Activated T-cell treated with anti-CD3 and anti-CD28 coated beads, Interleukin-2, amount 50 U/mL, for 72 hours (primary cell): ENCODE measurements at regions not wholly inside any gene's neighbourhood (a gene's known extent, or its start where the extent isn't known, plus 50 kb on each side); places are given as distances from the start of the nearest gene placed in this dataset.
A peak's percentile ranks its signal among the peaks of the same experiment; 100 is the strongest.

Experiments
- ATAC-seq, 2 donors: fragments of 150-1000 bp; cut with Tn5 transposase; replicated peaks in 1 of 2; 2 replicates each; pipeline ENCODE4 v1.10.0; 2021; ENCODE audit warnings: moderate library complexity in 2 of 2, mild to moderate bottlenecking in 1 of 2
- DNase-seq, 2 donors: peaks; one replicate each; pipeline ENCODE4 v3.0.0; 2021 to 2022; ENCODE audit warnings: mixed read lengths in 1 of 2
- H3K27ac Mint-ChIP-seq: one replicate; pipeline ENCODE4 v1.8.0; 2022; ENCODE audit warnings: mild to moderate bottlenecking, moderate library complexity, mixed read lengths
- H3K27me3 Mint-ChIP-seq: one replicate; pipeline ENCODE4 v1.8.0; 2022; ENCODE audit warnings: low read depth, mixed read lengths
- H3K36me3 Mint-ChIP-seq, 2 donors: one replicate each; pipeline ENCODE4 v1.8.0; 2022; ENCODE audit warnings: mixed read lengths in 2 of 2, mild to moderate bottlenecking in 1 of 2; ENCODE audit not compliant: insufficient read depth in 2 of 2
- H3K4me1 Mint-ChIP-seq: one replicate; pipeline ENCODE4 v1.8.0; 2022; ENCODE audit warnings: low read depth, mixed read lengths
- H3K4me3 Mint-ChIP-seq, 2 donors: one replicate each; pipeline ENCODE4 v1.8.0; 2022; ENCODE audit warnings: mild to moderate bottlenecking in 2 of 2, mixed read lengths in 2 of 2, moderate library complexity in 2 of 2
- H3K9me3 Mint-ChIP-seq, 2 donors: one replicate each; pipeline ENCODE4 v1.8.0; 2022; ENCODE audit warnings: mixed read lengths in 2 of 2

DNA sequence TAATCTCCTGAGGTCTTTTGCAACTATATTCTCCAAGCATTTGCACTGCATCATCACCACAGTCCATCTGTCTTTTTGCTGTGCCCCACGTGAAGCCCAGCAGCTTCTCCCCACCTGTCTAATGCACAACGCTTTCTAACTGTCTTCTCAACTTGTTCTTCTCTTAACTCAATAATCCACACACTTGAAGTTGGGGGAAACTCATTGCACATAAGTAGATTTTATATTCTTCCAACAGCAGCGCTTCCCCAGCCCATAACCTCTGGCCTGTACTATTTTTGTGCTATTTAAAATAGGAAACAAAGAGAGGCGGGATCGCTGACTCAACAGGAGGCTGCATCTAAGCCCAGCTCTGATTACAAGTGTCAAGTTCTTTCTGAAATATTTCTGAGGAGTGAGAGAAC is 226.7 kb downstream of the GXYLT1 start:
- ATAC-seq, result no peak
- DNase-seq, result no peak
- no peak overlapping the region for H3K4me3 Mint-ChIP-seq
- no peaks in the 10 kb centered on the region for H3K36me3 Mint-ChIP-seq
- peaks cover 6% of the 10 kb centered on the region for H3K4me1 Mint-ChIP-seq
- peaks cover 18% of the 10 kb centered on the region for H3K27me3 Mint-ChIP-seq
- H3K9me3 Mint-ChIP-seq, result peaks cover 0 to 3% of the 10 kb centered on the region in 2 donors
- no peak overlapping the region for H3K27ac Mint-ChIP-seq

DNA sequence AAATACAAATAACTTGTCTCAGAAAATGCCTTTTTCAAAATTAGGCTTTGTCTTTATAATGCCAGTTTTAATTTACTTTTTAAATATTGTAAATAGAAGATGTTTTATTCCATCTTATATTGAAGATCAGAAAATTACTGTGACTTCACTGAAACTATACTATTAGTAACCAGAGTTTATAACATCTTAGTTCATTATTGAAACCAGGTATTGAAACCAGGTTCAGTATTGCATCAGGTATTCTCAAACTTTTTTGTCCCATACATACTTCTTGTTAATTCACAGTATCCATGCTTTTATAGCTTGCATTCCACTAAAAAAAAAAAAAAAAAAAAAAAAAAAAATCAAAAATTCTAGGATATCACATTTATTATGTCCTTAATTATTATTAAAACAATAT is 227.5 kb downstream of the GXYLT1 start:
- no peak for DNase-seq
- Mint-ChIP-seq H3K4me1 (peaks cover 6% of the 10 kb centered on the region), H3K36me3 (no peaks in the 10 kb centered on the region), H3K4me3 (no peak overlapping the region), H3K9me3 (peaks cover 0 to 3% of the 10 kb centered on the region in 2 donors), H3K27ac (no peak overlapping the region), H3K27me3 (peaks cover 18% of the 10 kb centered on the region)
- no peak for ATAC-seq

DNA sequence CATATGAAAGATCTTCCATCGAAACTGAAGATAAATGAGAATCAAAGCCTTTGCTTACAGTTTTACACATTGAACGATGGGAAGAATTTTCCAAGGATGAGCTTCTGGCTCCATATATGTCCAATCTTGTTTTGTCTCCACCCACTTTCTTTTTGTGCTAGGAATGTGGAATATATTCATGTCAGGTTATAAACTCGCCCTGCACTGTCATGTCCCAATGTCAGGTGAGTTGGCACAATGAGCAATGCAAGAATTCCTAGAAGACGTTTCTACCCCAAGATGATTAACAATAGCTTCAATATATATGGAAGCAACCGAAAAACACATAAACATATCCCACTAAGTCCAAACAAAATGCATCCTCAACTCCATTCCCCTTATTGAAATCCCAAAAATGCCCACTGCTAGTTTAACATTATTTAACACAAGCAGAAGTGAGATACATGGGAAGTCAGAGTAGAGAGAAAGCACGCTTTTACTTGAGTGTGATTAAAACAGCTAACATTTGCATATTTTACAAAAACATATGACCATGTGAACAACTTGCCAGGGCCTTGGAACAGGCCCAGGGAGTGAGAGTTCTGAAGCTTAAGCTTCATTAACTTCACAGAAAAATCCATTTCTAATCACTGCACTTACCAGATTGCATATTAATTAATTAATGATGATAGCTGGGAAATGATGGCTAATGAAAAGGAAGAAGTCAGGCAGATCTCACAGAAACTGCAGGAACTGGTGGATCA is 233.9 kb downstream of the GXYLT1 start:
- no peaks in the 10 kb centered on the region for H3K36me3 Mint-ChIP-seq
- no peaks in the 10 kb centered on the region for H3K4me1 Mint-ChIP-seq
- ATAC-seq (no peak), DNase-seq (no peak)
- H3K9me3 Mint-ChIP-seq, result peaks cover 0 to 3% of the 10 kb centered on the region in 2 donors
- no peaks in the 10 kb centered on the region for H3K27me3 Mint-ChIP-seq
- no peak overlapping the region for H3K27ac Mint-ChIP-seq
- H3K4me3 Mint-ChIP-seq, result no peak overlapping the region

DNA sequence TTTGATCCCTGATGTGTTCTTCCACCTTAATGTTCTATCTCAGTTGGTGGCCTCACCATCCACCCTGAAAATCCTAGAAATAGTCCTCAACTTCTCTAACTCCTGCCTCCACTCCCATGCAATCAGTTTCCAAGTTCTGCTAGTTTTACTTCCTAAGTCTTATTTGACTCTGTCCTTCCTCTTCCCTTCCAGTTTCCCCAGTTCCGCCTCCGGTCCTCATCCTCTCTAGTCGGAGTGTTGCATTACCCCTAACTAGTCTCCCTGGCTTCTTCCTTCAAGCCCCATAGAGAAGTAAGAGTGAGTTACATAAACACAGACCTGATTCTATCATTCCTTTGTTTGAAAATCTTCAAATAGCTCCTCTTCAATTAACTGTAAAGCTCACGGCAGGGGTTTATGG is 236.5 kb downstream of the GXYLT1 start:
- no peak overlapping the region for H3K27ac Mint-ChIP-seq

GRCh38 chr12:41907550-41907949 is 237.1 kb downstream of the GXYLT1 start:
- DNase-seq, result no peak
- Mint-ChIP-seq H3K27ac (no peak overlapping the region), H3K36me3 (no peaks in the 10 kb centered on the region), H3K9me3 (no peaks in the 10 kb centered on the region), H3K27me3 (no peaks in the 10 kb centered on the region), H3K4me1 (no peaks in the 10 kb centered on the region), H3K4me3 (no peak overlapping the region)
- ATAC-seq, result no peak

More for the DNA sequence above, 236.5 kb downstream of the GXYLT1 start:
- H3K4me3 Mint-ChIP-seq, result no peak overlapping the region
- H3K9me3 Mint-ChIP-seq, result no peaks in the 10 kb centered on the region
- DNase-seq (no peak), ATAC-seq (no peak)
- H3K36me3 Mint-ChIP-seq, result no peaks in the 10 kb centered on the region
- no peaks in the 10 kb centered on the region for H3K27me3 Mint-ChIP-seq
- H3K4me1 Mint-ChIP-seq, result no peaks in the 10 kb centered on the region

DNA sequence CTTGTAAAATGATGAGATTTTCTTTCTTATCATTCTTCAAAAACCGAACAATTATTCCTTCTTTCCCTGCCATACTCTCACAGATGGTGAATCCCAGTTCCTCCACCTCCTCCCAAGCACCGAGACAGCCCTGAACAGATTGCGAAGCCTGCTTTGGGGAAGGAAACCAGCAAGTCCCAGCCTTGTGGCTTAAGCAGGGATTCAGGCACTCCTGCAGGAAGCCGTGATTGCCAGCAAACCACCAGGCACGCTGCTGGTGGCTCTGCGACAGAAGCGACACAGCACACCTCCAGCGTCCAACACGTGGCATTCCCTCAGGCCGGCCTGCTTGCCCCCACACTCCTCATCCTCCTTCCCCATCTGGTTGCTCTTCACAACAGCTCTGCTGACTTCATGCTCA is 237.7 kb downstream of the GXYLT1 start:
- Mint-ChIP-seq H3K36me3 (no peaks in the 10 kb centered on the region), H3K27me3 (no peaks in the 10 kb centered on the region), H3K4me1 (no peaks in the 10 kb centered on the region), H3K4me3 (no peak overlapping the region), H3K9me3 (no peaks in the 10 kb centered on the region), H3K27ac (no peak overlapping the region)
- DNase-seq (no peak), ATAC-seq (no peak)

DNA sequence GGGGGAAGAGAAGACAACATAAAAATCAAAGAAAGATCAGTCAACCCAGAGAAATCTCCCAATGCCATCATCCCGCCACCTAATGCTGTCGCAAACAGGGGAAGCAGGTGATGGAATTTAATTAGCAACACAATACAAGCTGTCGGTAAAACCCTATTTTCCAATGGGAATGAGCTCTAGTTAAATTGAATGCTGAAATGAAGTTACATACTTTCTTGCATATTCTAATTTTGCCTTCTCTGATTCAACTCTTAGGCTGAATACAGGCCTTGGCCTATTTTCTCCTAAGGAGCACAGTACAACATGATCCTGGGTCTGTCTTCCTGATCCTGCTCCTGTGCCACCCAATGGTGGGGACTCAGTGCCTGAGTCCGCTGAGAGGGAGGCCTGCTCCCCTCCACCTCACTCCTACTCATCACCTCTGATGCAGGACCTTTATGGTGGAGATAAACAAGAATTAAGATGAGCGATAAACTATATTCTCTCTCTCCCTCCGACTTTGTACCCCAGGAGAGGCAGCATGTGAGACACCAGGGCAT is 238.8 kb downstream of the GXYLT1 start:
- no peak for ATAC-seq
- no peaks in the 10 kb centered on the region for H3K36me3 Mint-ChIP-seq

GRCh38 chr12:41905073-41905758 is 239.5 kb downstream of the GXYLT1 start:
- Mint-ChIP-seq H3K27ac (no peak overlapping the region), H3K4me1 (no peaks in the 10 kb centered on the region), H3K27me3 (peaks cover 12% of the 10 kb centered on the region), H3K4me3 (no peak overlapping the region), H3K9me3 (no peaks in the 10 kb centered on the region), H3K36me3 (no peaks in the 10 kb centered on the region)
- ATAC-seq (no peak), DNase-seq (no peak)

More for the DNA sequence above, 238.8 kb downstream of the GXYLT1 start:
- H3K9me3 Mint-ChIP-seq, result no peaks in the 10 kb centered on the region
- DNase-seq, result no peak
- H3K4me1 Mint-ChIP-seq, result no peaks in the 10 kb centered on the region
- H3K27me3 Mint-ChIP-seq, result peaks cover 5% of the 10 kb centered on the region
- H3K4me3 Mint-ChIP-seq, result no peak overlapping the region
- no peak overlapping the region for H3K27ac Mint-ChIP-seq

DNA sequence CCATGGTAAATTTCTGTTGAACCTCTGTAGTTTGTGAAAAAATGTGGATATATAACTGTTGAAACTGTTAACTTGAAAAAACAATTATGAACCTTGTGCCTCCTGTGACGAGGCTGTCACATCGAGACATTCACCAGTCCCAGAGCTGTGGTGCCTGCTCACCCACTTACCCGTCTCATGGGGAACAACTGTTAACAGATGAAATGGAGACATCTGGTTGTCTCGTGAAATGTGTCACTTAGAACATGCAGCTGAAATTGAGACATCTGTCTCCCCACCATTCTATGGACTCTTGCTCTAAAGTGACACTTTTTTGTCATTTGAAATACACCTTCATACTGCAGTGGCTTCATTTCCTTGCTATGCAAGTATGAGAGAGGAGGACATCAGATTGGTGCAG is 240.6 kb downstream of the GXYLT1 start:
- Mint-ChIP-seq H3K27me3 (peaks cover 14% of the 10 kb centered on the region), H3K27ac (no peak overlapping the region), H3K9me3 (no peaks in the 10 kb centered on the region), H3K36me3 (no peaks in the 10 kb centered on the region), H3K4me1 (no peaks in the 10 kb centered on the region), H3K4me3 (no peak overlapping the region)
- ATAC-seq (no peak), DNase-seq (no peak)

DNA sequence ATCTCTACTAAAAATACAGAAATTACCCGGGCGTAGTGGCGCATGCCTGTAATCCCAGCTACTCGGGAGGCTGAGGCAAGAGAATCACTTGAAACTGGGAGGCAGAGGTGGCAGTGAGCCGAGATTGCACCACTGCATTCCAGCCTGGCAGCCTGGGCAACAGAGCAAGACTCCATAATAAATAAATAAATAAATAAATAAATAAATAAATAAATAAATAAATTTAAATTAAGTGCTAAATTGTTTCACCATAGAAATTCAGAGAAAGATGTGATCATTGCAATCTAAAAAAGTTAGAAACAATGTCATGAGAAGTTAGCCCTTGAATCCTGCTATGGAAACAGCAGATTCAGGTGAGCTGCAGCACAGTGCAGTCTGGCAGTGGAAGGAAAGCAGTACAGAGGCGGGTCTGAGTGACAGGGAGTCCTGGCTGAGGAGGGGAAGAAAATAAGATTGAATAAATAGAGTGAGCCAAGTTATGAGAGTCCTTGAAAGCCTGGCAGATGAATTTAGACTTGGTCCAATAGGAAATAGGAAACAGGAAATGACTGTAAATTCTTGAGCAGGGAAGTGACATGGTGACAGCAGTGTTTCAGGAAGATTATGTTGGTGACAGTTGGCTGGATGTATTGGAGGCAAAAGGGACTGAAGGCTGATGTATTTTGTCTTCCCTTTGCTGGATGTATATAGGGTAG is 241.5 kb downstream of the GXYLT1 start:
- DNase-seq, result no peak
- no peak overlapping the region for H3K4me3 Mint-ChIP-seq

DNA sequence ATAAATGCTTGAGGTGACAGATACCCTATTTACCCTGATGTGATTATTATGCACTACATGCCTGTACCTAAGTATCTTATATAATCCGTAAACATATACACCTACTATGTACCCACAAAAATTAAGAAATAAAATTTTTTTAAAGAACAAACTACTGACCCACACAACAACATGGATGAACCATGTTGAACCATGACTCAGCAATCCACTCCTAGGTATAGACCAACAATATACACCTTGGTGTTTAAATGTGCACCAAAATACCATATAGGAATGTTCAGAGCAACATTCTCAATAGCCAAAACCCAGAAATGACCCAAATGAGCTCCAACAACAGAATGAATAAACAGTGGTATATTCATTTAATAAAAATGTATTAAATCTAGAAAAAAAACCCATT is 245.1 kb downstream of the GXYLT1 start:
- H3K9me3 Mint-ChIP-seq, result peaks cover 1 to 3% of the 10 kb centered on the region in 2 donors
- no peak overlapping the region for H3K27ac Mint-ChIP-seq
- no peak overlapping the region for H3K4me3 Mint-ChIP-seq
- DNase-seq, result no peak
- peaks cover 9% of the 10 kb centered on the region for H3K4me1 Mint-ChIP-seq
- ATAC-seq, result no peak
- no peaks in the 10 kb centered on the region for H3K36me3 Mint-ChIP-seq
- peaks cover 23% of the 10 kb centered on the region for H3K27me3 Mint-ChIP-seq

More for the DNA sequence above, 241.5 kb downstream of the GXYLT1 start:
- Mint-ChIP-seq H3K36me3 (no peaks in the 10 kb centered on the region), H3K9me3 (peaks cover 0 to 1% of the 10 kb centered on the region in 2 donors), H3K4me1 (peaks cover 4% of the 10 kb centered on the region), H3K27me3 (peaks cover 23% of the 10 kb centered on the region), H3K27ac (no peak overlapping the region)
- no peak for ATAC-seq

GRCh38 chr12:41897593-41897992 is 247.1 kb downstream of the GXYLT1 start:
- H3K36me3 Mint-ChIP-seq, result no peaks in the 10 kb centered on the region
- H3K4me3 Mint-ChIP-seq, result no peak overlapping the region
- peaks cover 9% of the 10 kb centered on the region for H3K4me1 Mint-ChIP-seq
- H3K9me3 Mint-ChIP-seq, result peaks cover 1 to 3% of the 10 kb centered on the region in 2 donors
- peaks cover 23% of the 10 kb centered on the region for H3K27me3 Mint-ChIP-seq
- ATAC-seq, result peak; percentile 79 to 91
- no peak for DNase-seq
- no peak overlapping the region for H3K27ac Mint-ChIP-seq

DNA sequence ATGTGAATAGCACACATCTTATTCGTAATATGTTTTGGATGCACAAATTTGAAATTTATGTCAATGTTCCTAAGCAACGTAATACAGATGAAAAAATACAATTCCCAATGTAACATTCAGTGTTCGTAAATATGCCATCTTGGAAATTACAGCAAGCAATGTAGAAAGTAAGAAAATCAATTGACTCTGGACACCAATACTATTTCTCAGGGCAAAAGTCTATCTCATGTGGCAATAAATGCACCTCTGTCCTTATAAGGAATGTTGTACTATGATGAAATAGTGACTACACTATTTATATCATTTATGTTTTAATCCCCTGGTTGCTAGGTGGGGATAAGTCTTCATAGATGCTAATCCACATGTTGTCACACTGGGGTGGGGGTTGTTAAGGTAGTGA is 251.2 kb downstream of the GXYLT1 start:
- H3K27ac Mint-ChIP-seq, result no peak overlapping the region
- H3K4me1 Mint-ChIP-seq, result peaks cover 8% of the 10 kb centered on the region
- H3K27me3 Mint-ChIP-seq, result peaks cover 3% of the 10 kb centered on the region
- H3K4me3 Mint-ChIP-seq, result no peak overlapping the region
- no peaks in the 10 kb centered on the region for H3K36me3 Mint-ChIP-seq
- DNase-seq, result no peak
- peaks cover 1 to 3% of the 10 kb centered on the region in 2 donors for H3K9me3 Mint-ChIP-seq
- ATAC-seq, result no peak
